Epithelial cell of proximal tubule (primary cell): ENCODE measurements at regions not wholly inside any gene's neighbourhood (a gene's known extent, or its start where the extent isn't known, plus 50 kb on each side); places are given as distances from the start of the nearest gene placed in this dataset.

ENCODE experiments used
- DNase-seq: peaks from one replicate; pipeline ENCODE4 v3.0.0-alpha.2; 2011; ENCODE audit warnings: low read depth
- H3K4me3 ChIP-seq: 2 replicates; pipeline ENCODE4 v1.5.1; 2011; ENCODE audit warnings: low read depth, mild to moderate bottlenecking, low read length
- CTCF ChIP-seq: conservative IDR thresholded peaks from 2 replicates; pipeline ENCODE4 v1.5.1; 2012; ENCODE audit warnings: low read depth, mild to moderate bottlenecking, low read length

GRCh38 chr5:83001796-83002381, 75.3 kb downstream of the TMEM167A start:
- TF ChIP-seq CTCF: no peak
- no peak for DNase-seq
- H3K4me3 ChIP-seq: no peak overlapping the region

- DNase-seq: peak; percentile 59
- no peak for TF ChIP-seq CTCF
- H3K4me3 ChIP-seq: no peak overlapping the region
Observed at GRCh38 chr5:83000922-83001321, 76.3 kb downstream of the TMEM167A start.

- DNase-seq: peak; percentile 72
- no peak overlapping the region for H3K4me3 ChIP-seq
- TF ChIP-seq CTCF: no peak
Observed at GRCh38 chr5:83000428-83000827, 76.8 kb downstream of the TMEM167A start.

GRCh38 chr5:82993416-82993815, 83.8 kb downstream of the TMEM167A start:
- DNase-seq: no peak
- TF ChIP-seq CTCF: no peak

GRCh38 chr5:82992646-82993045, 84.5 kb downstream of the TMEM167A start:
- no peak for DNase-seq
- no peak overlapping the region for H3K4me3 ChIP-seq
- no peak for TF ChIP-seq CTCF

More at GRCh38 chr5:82993416-82993815, 83.8 kb downstream of the TMEM167A start:
- H3K4me3 ChIP-seq: no peak overlapping the region

GRCh38 chr5:82991678-82992323, 85.4 kb downstream of the TMEM167A start:
- no peak for TF ChIP-seq CTCF
- no peak for DNase-seq
- no peak overlapping the region for H3K4me3 ChIP-seq

GRCh38 chr5:82991059-82991458, 86.1 kb downstream of the TMEM167A start:
- DNase-seq: no peak

More at GRCh38 chr5:82991059-82991458, 86.1 kb downstream of the TMEM167A start:
- H3K4me3 ChIP-seq: no peak overlapping the region
- TF ChIP-seq CTCF: no peak
